ENCODE measurements at regions not wholly inside any gene's neighbourhood (a gene's known extent, or its start where the extent isn't known, plus 50 kb on each side); places are given as distances from the start of the nearest gene placed in this dataset.

- no peak for TF ChIP-seq PHTF2 (CRISPR knock-in tag; IDR thresholded peaks at IDR 0.05)
- TF ChIP-seq ZNF655 (CRISPR knock-in tag; IDR thresholded peaks at IDR 0.05): no peak
- TF ChIP-seq PBX2 (CRISPR knock-in tag; IDR thresholded peaks at IDR 0.05; ENCODE audit: low read depth): no peak
- peak; percentile 89 for TF ChIP-seq PBX2 (tag; conservative IDR thresholded peaks at IDR 0.05; ENCODE audit: low read depth)
- no peak for TF ChIP-seq PYGO2 (tag; IDR thresholded peaks at IDR 0.05)
These were observed 96.2 kb upstream of the MARK1 start (continued) for GRCh38 chr1:220431554-220432239.

- Histone ChIP-seq H3K36me3 (ENCODE audit: control insufficient read depth, insufficient read depth, low read length) (no peaks in the 10 kb centered on the region), H2AFZ (ENCODE audit: low read depth, low read length) (no peak overlapping the region), H3K27ac (ENCODE audit: extremely low read depth, low read depth, low read length) (no peak overlapping the region), H3K9me3 (replicated peaks; ENCODE audit: control insufficient read depth, insufficient read depth, low read depth, low read length) (no peaks in the 10 kb centered on the region), H3K4me2 (ENCODE audit: insufficient read depth, low read length) (no peak overlapping the region), H3K9me1 (ENCODE audit: control insufficient read depth, insufficient read depth, low read length) (no peaks in the 10 kb centered on the region), H3K4me3 (no peak overlapping the region), H3K4me1 (replicated peaks in 1 of 2; ENCODE audit: control insufficient read depth in 2 of 2, insufficient read depth in 2 of 2, low read length in 2 of 2) (no peaks in the 10 kb centered on the region), H3K79me2 (ENCODE audit: control insufficient read depth, insufficient read depth, low read length) (no peaks in the 10 kb centered on the region), H3K27me3 (ENCODE audit: control insufficient read depth in 2 of 2, insufficient read depth in 2 of 2, low read length in 2 of 2) (no peaks in the 10 kb centered on the region), H3K9ac (ENCODE audit: insufficient read depth in 1 of 2, low read depth in 2 of 2, low read length in 2 of 2) (no peak overlapping the region), H4K20me1 (replicated peaks; ENCODE audit: control insufficient read depth, insufficient read depth, low read length) (no peaks in the 10 kb centered on the region)
- FAIRE-seq (no peak), ATAC-seq (peak; percentile 56; the same call in 1 of the 3 replicates), DNase-seq (ENCODE audit: extremely low read depth in 1 of 4, low spot score in 3 of 4) (no peak)
- TF ChIP-seq SPI1 (IDR thresholded peaks at IDR 0.05; ENCODE audit: borderline replicate concordance, low read depth, low read length) (peak; percentile 60; the same call in 1 of the 2 replicates), CTCF (IDR thresholded peaks at IDR 0.05 in 2 of 3, conservative IDR thresholded peaks at IDR 0.05 in 1 of 3; ENCODE audit: insufficient read depth in 2 of 3, low read depth in 1 of 3, low read length in 3 of 3) (0 out of 6 replicates have a peak, but pooled peaks of 1 of the 3 experiments have one; percentile 4), KDM2B (CRISPR knock-in tag; IDR thresholded peaks at IDR 0.05) (no peak), HDAC2 (IDR thresholded peaks at IDR 0.05) (no peak)
- WGBS (ENCODE audit: insufficient coverage, low coverage, missing lambda C conversion rate): 0% methylated on average over 2 of the region's 2 CpGs
- in situ Hi-C loops (cut with MboI): no loop called here
- intact Hi-C loops (cut with micrococcal nuclease): no loop called here
- ChIA-PET CTCF (ENCODE audit: low intra/inter-chr PET ratio) (no interaction called here), POLR2A (no interaction called here)
- no TSS peak for BruUV-seq (replicated peaks)
These were observed 97.3 kb upstream of the MARK1 start for GRCh38 chr1:220430586-220430985.

Measured in K562 (cell line).